SK-MEL-5 (cell line): ENCODE measurements at regions not wholly inside any gene's neighbourhood (a gene's known extent, or its start where the extent isn't known, plus 50 kb on each side); places are given as distances from the start of the nearest gene placed in this dataset.
A peak's percentile ranks its signal among the peaks of the same experiment; 100 is the strongest.

Experiments used
- DNase-seq: peaks from one replicate; pipeline ENCODE4 v3.0.0-alpha.2; 2016; ENCODE audit warnings: low read depth, low spot score
- in situ Hi-C: cut with HindIII; loops from 2 replicates; pipeline ENCODE4 v1.10.0; 2016; ENCODE audit warnings: low sequenced_read_pairs, high pct_unique_total_duplicates, low pct_unique_long_range_greater_than_20kb

DNA sequence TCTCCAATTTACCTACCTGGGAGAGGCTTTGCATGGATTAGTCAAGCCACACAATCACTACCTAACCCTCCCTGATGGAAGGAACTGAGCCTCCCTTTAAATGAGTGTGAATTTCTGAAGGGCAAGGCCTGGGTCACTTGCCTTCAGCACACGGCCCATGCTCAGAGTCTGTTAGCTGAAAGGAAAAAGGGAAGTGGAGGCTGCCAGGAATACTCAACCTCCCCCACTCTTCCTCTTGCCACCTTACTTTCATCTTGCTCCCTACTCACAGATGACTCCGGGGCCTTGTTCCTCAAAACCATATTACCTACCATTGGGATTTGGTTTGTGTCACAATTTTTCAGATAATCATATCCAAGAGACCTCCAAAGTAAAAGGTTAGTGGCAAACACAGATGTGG, 220.0 kb downstream of the ABHD5 start:
- in situ Hi-C loops = no loop called here
- DNase-seq = no peak

DNA sequence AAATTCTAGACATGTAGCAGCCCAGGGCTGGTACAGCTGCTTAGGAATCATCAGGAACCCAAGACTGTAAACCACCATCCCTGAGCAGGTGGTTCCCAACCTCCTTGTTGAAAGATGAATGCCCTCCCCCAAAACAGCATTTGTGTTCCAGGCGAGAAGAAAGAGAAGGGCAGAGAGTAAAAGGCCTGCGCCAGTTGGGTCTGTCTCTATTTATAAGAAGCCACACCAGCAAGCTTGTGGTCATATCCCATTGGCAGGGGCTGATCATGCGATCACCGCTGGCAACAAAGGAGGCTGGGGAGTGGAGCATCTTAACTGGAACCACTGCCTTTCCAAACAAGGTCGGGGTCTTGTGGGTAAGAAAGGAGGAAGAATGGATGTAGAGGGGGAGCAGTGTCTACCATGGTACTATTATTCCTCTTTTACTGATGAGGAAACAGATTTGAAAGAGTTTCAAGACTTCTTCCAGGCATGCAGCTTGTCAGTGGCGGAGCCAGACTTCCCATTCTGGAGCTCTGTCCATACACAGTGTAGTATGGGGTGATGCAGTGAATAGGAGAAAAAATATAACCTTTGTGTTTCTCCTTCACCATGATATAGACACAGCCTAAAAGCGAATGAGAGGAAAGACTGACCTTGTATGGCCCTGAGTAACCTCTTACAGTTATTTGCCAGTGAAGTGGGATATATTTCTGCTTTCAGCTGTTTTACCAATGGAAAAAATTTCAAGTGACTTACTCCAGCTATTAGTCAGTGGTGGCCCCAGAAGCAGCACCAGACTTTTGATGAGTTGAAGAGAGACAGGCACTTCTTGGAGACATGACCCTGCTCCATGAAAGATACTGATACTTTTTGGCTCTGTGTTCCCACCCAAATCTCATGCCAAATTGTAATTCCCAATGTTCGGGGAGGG, 222.6 kb downstream of the ABHD5 start:
- in situ Hi-C loops = no loop called here
- no peak for DNase-seq

DNA sequence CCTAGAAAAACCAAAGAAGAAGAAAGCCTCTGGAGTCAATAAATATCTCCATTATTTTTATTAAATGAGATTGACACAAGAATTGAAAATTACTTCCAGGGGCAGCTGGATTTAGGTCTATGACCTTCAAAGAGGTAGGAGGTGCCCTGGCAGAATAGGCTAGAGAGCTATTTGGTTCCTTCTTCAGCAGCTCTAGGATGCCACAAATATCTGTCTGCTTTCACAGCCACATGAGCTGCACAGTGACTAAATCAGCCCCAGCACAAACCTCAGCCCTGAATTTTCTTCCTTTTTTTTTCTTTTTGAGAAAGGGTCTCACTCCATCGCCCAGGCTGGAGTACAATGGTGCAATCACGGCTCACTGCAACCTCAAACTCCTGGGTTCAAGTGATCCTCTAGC, 223.5 kb downstream of the ABHD5 start:
- in situ Hi-C loops = no loop called here
- DNase-seq = no peak

DNA sequence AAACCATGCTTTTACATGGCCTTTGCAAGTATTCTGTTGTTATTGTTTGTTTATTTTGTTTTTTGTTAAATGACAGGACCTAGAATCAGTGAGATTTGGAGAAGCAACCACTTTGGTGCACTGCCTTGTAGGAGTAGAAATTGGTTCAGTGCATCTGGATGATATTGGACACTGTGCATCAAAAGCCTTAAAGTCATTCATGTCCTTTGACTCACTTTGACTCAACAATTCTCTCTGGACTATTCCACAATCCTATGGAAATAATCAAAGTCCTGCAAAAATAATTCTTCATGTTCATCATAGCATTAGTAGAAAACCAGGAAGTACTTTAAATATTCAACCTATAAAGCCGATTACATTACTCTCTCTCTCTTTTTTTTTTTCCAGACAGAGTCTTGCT, 224.8 kb downstream of the ABHD5 start:
- in situ Hi-C loops = no loop called here

DNA sequence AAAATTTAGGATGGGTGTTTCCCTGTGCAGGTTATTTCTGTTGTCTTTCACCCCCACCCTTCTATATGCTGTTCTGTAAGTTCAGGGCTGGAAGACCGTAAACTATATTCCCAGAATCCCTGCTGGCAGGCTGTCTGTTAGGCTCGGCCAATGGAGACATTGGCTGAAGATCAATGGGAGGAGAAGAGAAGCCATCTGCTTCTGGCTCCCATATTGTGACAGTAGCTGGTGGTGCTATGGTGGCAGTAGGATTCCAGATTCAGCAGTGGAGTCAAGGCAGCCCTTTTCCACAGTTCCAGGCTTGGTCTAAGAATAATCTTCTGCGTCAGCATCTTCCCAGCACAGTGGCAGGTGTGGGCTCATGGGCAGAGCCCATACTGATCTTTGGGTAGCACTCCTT, 226.6 kb downstream of the ABHD5 start:
- in situ Hi-C loops = no loop called here

More for the DNA sequence above, 224.8 kb downstream of the ABHD5 start:
- no peak for DNase-seq

DNA sequence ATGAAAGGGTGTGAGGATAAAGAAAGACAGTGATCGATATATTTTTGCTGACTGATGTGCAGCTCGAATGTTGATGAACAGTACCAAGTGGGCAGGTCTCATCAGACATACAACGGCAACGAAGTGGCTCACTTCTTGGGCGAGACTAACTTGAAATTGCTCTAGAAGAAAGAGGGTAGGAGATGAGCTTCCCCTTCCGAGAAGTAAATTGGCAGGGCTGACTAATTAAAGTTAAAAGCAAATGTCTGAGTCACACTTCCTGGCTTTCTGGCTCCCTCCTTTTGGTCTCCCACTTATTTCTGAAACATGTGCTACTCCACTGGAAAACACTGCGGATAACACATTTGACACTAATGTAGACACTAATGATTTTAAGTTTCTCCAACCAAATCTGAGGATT, 228.3 kb downstream of the ABHD5 start:
- DNase-seq = no peak
- in situ Hi-C loops = no loop called here

More for the DNA sequence above, 226.6 kb downstream of the ABHD5 start:
- no peak for DNase-seq

DNA sequence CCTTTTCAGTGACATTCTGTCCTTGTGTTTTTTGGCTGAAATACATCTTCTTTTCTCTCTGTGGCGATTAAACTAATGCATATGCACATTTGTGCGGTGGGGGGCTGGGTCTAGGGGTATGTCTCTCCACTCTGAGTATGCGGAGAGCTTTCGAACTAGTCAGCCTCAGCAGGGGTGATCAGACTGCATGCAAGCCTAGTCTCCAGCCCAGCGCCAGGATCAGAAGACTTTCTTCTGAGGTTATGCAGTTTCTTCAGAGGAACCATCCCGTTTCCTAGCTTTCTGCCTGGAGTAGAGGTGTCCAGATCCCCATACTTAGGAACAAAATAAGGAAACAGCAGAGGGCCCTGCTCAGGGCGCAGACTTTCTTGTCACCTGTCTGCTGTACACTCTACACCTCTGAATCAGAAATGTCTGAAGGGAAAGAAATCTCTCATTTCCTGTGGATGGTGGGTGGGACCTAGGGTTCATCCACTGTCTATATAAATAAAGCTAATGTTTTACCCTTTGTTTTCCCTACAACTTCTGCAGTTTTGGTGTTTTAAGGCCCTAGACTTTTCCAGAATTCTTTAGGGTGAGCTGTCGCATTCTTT, 230.4 kb downstream of the ABHD5 start:
- no peak for DNase-seq
- in situ Hi-C loops = no loop called here

DNA sequence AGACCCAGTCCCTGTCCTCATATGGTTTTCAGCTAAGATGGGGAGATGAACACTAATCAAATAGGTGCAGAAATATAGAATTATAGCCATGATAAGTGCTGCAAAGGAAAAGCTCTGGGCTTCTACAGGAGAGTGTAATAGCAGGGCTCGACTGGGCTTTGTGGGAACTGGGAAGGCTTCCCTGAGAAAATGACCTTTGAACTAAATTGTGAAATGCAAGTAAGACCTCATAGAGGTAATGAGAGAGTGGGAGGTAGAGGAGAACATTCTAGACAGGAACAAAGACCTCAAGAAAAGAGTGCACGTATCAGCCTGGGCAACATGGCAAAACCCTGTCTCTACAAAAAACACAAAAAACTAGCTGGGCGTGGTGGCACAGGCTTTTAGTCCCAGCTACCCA, 231.6 kb downstream of the ABHD5 start:
- in situ Hi-C loops = no loop called here
- DNase-seq = no peak

DNA sequence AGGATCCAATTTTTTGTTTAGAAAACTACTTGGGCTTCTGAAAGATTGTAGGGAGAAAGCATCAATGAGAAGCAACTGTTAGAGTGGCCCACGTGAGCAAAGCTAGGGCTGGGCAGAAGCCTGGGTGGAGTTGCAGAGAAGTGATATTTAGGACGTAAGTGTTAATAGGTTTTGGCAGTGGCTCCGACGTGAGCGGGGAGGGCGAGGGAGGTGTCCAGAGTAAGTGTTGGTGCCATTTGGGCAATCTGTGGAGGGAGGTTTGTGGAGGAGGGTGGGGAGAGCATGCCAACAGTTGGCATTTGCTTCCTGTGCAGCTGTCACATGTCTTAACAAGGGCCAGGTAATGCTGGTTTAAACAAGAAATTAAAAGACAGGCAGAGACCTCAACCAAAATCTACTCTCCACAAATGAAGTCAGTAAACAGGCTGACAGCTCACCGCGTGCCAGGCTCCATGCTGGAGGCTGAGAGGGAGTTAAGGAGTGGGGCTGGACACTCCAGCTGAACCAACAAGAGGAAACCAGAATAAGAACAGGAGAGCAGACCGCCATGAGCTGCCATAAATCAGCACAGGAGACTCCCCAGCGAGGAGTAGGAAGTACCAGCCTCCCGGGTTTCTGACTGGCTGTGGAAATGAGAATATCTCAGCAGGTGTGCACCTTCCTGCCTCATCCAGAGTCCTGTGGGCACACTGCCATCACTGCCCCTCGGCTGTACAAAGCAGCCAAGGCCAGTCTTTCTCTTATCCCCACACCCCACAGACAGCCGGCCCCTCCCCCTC, 232.6 kb downstream of the ABHD5 start:
- no peak for DNase-seq
- in situ Hi-C loops = no loop called here

DNA sequence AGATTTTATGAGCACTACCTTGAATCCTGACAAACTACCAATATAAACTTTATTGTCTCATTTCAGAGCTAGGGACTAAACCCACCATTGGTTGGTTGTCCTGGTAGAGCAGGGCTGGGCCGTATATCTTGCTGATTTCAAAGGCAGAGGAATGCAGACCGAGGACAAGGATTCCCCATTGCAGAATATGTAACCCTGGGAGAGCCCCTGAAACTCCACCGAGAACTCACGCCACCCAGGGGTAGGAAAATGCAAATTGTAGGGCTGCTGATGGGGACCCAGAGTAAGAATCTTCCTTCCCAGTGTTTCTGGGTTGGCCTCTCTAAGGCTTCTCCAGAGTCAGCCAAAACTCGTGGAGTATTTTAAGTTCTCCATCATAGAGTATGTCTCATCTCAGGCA, 235.3 kb downstream of the ABHD5 start:
- in situ Hi-C loops = no loop called here
- no peak for DNase-seq

DNA sequence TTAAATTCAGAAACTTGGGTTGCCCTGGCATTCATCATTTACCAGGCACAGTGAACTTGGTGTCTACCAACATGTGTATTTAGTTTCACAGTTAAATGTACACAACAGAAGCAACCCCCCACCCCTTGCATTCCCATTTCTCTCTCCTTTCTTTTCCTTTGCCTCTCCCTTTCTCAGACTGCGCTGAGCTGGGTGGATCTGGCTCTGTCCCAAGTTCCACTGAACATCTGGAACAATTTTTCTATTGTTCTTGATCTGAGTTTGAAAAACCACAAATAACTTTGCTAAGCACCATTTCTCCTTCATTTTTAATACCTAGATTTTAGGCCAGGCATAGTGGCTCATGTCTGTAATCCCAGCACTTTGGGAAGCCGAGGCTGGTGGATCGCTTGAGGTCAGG, 242.2 kb downstream of the ABHD5 start:
- in situ Hi-C loops = no loop called here
- DNase-seq = peak; percentile 61

DNA sequence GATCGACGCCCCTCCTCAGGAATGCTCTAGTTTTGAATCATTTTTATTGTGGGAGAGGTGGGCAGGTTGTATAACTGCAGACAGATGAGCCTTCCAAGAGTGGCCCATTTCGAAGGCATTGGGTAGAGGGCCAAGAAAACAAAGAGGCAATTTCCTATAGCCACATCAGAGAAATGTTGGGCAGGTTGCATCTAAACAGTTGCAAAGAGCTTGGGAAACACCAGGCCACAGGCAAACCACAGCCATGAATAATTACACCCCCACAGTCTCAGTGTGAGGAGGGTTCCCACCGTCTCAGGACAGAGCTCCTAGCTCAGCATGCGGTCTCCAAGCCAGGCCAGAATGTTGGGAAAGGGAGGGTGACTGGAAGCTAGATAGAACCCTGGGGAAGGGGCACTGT, 257.3 kb downstream of the ABHD5 start:
- DNase-seq = no peak
- in situ Hi-C loops = no loop called here

DNA sequence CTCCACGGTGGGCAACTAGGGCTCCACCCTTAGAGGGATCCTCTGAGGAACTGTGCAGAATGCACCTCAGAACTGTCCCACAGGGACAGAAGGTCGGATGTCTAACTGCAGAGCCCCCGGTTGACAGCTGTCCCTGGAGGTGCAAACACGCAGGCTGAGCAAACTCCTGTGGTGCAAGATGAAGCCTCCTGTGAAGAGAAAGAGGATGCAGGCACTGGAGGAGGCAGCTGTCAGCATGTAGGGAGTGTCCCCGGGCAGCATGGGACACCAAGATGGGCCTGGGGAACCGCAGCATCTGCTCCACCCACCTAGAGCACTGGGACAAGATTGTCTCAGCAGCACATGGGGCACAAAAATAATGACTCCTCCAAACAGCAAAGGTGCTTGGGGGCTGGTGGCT, 258.9 kb downstream of the ABHD5 start:
- DNase-seq = no peak
- in situ Hi-C loops = no loop called here

DNA sequence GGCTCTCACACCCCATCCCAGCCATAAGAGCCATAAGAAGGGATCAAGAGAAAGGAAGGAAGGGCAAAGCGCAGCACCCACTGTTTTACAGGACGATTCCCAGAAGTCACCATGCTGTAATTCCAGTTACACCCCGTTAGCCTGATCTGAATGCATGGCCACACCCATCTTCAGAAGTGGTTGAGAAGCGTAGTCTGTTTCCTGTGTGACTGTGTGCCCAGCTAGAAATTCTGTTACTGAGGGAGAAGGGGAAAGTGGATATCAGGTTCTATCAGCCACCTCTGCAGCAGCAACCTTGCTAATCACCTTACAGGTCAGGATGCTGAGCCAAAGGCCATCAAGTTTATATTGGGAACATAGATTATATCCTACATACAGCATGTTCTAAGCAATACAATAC, 260.0 kb downstream of the ABHD5 start:
- no peak for DNase-seq
- in situ Hi-C loops = no loop called here

DNA sequence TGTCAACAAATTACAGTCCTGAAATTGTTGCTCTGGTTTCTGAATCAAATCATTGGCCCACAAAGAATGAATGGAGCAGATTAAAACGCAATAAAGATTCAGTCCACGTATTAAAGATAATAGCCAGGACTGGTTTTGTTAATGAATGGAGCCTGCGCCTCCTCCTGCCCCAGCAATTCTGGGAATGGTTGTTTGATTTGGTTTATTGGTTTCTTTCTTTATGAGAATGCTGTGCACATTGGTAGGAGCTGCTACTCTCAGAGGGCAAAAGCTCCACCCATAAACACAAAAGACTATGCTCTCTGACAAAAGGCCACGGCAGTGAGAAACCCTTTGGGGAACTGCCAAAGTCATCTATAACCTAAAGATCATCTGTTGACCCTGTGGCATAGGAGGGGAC, 261.1 kb downstream of the ABHD5 start:
- no peak for DNase-seq
- in situ Hi-C loops = no loop called here

DNA sequence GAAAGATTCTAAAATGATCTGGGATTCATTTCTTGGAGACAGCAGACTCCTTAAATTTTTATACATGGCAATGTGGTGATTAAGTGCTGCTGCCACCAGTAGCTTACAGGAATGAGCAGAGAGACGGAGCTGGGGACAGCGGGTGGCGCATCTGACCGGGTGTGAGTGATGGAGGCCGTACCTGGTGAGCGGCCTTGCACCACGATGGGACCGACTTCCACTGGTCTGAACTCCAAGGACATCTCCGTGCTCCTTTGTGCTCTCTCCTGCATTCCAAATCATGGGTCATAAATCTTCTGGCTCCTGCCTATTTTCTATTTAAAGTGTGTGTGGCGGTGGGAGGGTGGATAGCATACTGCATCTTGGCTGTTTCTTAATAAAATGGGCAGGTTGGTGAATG, 262.6 kb downstream of the ABHD5 start:
- no peak for DNase-seq
- in situ Hi-C loops = no loop called here

DNA sequence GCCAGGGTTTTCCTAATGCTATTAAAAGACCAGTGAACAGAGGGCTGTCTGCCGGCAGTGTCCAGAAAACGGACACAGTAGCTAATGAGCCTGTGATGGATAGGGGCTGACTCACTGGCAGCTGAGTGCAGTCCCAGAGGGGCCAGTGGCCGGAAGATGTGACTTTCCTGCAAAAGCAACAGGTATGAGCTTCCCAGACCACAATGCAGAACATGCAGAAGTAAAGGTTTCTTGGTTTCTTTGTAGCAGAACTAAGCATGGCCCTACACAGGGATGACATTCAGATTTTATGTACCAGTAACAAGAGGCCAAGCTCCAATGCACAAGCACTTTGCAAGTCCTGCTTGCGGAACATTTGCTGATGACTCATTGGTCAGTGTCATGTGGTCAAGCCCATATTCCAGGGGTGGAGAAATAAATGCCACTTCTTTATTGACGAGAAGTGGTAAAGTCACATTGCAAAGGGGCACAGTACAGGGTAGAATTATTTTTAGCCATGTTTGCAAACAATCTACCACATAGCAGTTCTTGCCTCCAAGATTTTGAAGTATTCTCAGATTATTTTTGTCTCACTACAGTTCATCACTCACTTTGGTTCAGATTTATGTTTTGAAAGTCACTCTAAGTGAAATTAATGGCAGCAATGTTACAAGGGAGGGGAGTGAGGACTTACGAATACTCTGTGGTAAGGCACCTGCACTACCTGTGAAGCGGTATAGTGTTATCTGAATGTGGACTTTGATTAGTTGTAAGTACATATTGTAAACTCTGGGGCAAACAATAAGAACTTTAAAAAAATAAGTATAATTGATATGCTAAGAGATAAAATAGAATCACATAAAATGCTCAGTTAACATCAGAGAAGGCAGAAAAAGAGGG, 263.3 kb downstream of the ABHD5 start:
- DNase-seq = peak; percentile 81
- in situ Hi-C loops = no loop called here

DNA sequence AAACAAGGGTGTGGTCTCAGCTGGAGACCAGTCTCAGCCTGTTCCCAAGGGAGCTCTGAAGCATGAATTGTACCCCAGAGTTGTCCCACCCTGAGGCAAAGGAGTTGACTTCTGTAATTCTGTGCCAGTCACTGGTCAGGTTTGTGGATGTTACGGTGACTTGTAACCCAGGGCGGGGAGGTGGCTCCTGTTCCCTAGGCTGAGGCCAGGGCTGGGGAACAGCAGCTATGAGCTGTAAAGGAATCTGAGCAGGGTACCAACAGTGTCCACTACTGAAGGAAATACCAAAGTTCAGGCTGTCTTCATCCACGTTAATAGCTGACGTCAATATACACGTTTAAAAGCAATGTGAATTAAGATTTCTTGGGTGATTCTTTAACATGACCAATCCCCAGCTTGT, 266.2 kb downstream of the ABHD5 start:
- DNase-seq = no peak
- in situ Hi-C loops = no loop called here
